Kidney (tissue), 13 donors: ENCODE measurements at regions not wholly inside any gene's neighbourhood (a gene's known extent, or its start where the extent isn't known, plus 50 kb on each side); places are given as distances from the start of the nearest gene placed in this dataset.
A peak's percentile ranks its signal among the peaks of the same experiment; 100 is the strongest.

Experiments
- DNase-seq, 5 donors: peaks; one replicate each; pipeline ENCODE4 v3.0.0-alpha.2; 2013 to 2020
- FAIRE-seq: peaks from 2 replicates; lab custom pipeline; 2012; peaks lifted over from hg19 to GRCh38; lab: Jason Lieb, UNC
- H3K27ac ChIP-seq, 2 donors: one replicate each; pipeline ENCODE4 v1.7.0; 2013; ENCODE audit warnings: low read depth in 2 of 2, low read length in 2 of 2, inconsistent platforms in 1 of 2
- H3K27me3 ChIP-seq: one replicate; pipeline ENCODE4 v1.7.1; 2013; ENCODE audit warnings: low read length, inconsistent platforms; ENCODE audit not compliant: control insufficient read depth, insufficient read depth
- H3K36me3 ChIP-seq, 3 donors: one replicate each; pipeline versions ENCODE4 v1.7.0 to v1.7.1; 2013; ENCODE audit warnings: low read length in 3 of 3, control low read depth in 1 of 3, inconsistent platforms in 1 of 3; ENCODE audit not compliant: insufficient read depth in 3 of 3, control insufficient read depth in 2 of 3
- H3K4me1 ChIP-seq, 3 donors: one replicate each; pipeline versions ENCODE4 v1.7.0 to v1.7.1; 2013; ENCODE audit warnings: low read length in 3 of 3, inconsistent platforms in 1 of 3, low read depth in 1 of 3; ENCODE audit not compliant: control insufficient read depth in 2 of 3, insufficient read depth in 2 of 3
- H3K4me3 ChIP-seq, 3 donors: one replicate each; pipeline versions ENCODE4 v1.7.0 to v1.8.1; 2013; ENCODE audit warnings: low read length in 3 of 3, control low read depth in 1 of 3, inconsistent platforms in 1 of 3
- H3K9ac ChIP-seq, 3 donors: one replicate each; pipeline versions ENCODE4 v1.7.0 to v1.7.1; 2013; ENCODE audit warnings: low read length in 3 of 3, control low read depth in 1 of 3, inconsistent platforms in 1 of 3
- H3K9me3 ChIP-seq, 3 donors: one replicate each; pipeline versions ENCODE4 v1.7.0 to v1.7.1; 2013; ENCODE audit warnings: low read length in 3 of 3, control low read depth in 1 of 3, inconsistent platforms in 1 of 3; ENCODE audit not compliant: control insufficient read depth in 2 of 3, insufficient read depth in 1 of 3
- CTCF ChIP-seq: IDR thresholded peaks from 3 replicates; pipeline ENCODE4 v1.5.1; 2012; ENCODE audit warnings: mild to moderate bottlenecking, moderate library complexity, borderline replicate concordance; ENCODE audit not compliant: insufficient read depth; ENCODE audit errors: extremely low read depth
- intact Hi-C: fragments of 100-400 bp; cut with DNase I; formaldehyde crosslinking; loops from one replicate; pipeline ENCODE4 v1.11.1; 2022
- donor health status: control.
- donor health status: control.
- donor health status: control.
- donor health status: control.
- donor health status: control.
- donor health status: DM: yes; HTN: yes; CAD: no.
- donor health status: Normal renal cell carcinoma (clear cell type).

- no peaks in the 10 kb centered on the region for H3K27me3 ChIP-seq
- no peak for FAIRE-seq
- no peaks in the 10 kb centered on the region for H3K4me1 ChIP-seq
- TF ChIP-seq CTCF, result no peak
- peak in 2 of 5 donors; percentile 3 to 9 for DNase-seq
- H3K27ac ChIP-seq, result no peak overlapping the region
- no peak overlapping the region for H3K9ac ChIP-seq
- no peak overlapping the region for H3K4me3 ChIP-seq
- H3K36me3 ChIP-seq, result no peaks in the 10 kb centered on the region
- no peaks in the 10 kb centered on the region for H3K9me3 ChIP-seq
- intact Hi-C loops, result no loop called here
Measured at GRCh38 chr4:157882901-157883300, 289.9 kb downstream of the GASK1B start.

GRCh38 chr4:157880761-157881160 is 292.1 kb downstream of the GASK1B start:
- H3K9me3 ChIP-seq, result no peaks in the 10 kb centered on the region
- H3K4me1 ChIP-seq, result no peaks in the 10 kb centered on the region
- no peak for DNase-seq
- TF ChIP-seq CTCF, result no peak
- no peak overlapping the region for H3K27ac ChIP-seq
- H3K27me3 ChIP-seq, result no peaks in the 10 kb centered on the region
- no peak overlapping the region for H3K4me3 ChIP-seq
- H3K9ac ChIP-seq, result no peak overlapping the region
- H3K36me3 ChIP-seq, result no peaks in the 10 kb centered on the region
- FAIRE-seq, result no peak
- intact Hi-C loops, result no loop called here

GRCh38 chr4:157854819-157855218 is 318.0 kb downstream of the GASK1B start:
- Histone ChIP-seq H3K4me1 (no peaks in the 10 kb centered on the region), H3K9me3 (no peaks in the 10 kb centered on the region), H3K36me3 (no peaks in the 10 kb centered on the region), H3K27me3 (no peaks in the 10 kb centered on the region), H3K9ac (no peak overlapping the region), H3K27ac (no peak overlapping the region), H3K4me3 (no peak overlapping the region)
- intact Hi-C loops, result no loop called here
- FAIRE-seq, result no peak
- TF ChIP-seq CTCF, result no peak
- no peak for DNase-seq

- intact Hi-C loops, result no loop called here
- no peaks in the 10 kb centered on the region for H3K36me3 ChIP-seq
- no peak overlapping the region for H3K27ac ChIP-seq
- no peak for FAIRE-seq
- no peaks in the 10 kb centered on the region for H3K4me1 ChIP-seq
- no peak overlapping the region for H3K4me3 ChIP-seq
- TF ChIP-seq CTCF, result no peak
- no peak for DNase-seq
- no peaks in the 10 kb centered on the region for H3K9me3 ChIP-seq
- H3K9ac ChIP-seq, result no peak overlapping the region
- no peaks in the 10 kb centered on the region for H3K27me3 ChIP-seq
Measured at GRCh38 chr4:157840648-157841047, 332.2 kb downstream of the GASK1B start.
